GM18505 (cell line): ENCODE measurements at regions not wholly inside any gene's neighbourhood (a gene's known extent, or its start where the extent isn't known, plus 50 kb on each side); places are given as distances from the start of the nearest gene placed in this dataset.
A peak's percentile ranks its signal among the peaks of the same experiment; 100 is the strongest.

Source experiments
- ATAC-seq: cut with Tn5 transposase; IDR thresholded peaks from one replicate; pipeline ENCODE4 v1.9.1; 2021; ENCODE audit not compliant: unreplicated experiment
- POLR2A ChIP-seq: IDR thresholded peaks from 4 replicates; pipeline ENCODE4 v1.6.1; 2011; ENCODE audit warnings: borderline replicate concordance; ENCODE audit not compliant: insufficient read depth, insufficient read length; ENCODE audit errors: extremely low read depth

DNA sequence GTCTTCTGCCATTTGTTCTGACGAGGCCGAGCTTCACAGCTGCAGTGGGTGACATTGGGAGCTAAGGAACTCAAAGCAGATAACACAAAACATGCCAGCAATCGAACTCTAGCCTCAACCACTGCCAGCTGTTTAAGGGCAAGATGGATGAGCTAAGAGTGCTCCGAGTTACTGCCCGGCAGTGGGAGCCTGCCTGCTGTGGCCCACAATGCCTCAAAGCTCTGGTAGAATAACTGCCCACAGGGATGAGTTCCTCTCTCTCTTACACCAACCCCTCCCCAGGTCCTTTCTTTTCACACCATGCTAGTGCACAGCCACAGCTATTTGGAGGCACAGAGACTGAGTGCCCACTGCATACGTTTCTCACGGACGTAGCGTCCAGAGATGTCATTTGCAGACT lies 330.5 kb downstream of the FGF9 start:
- no peak for TF ChIP-seq POLR2A
- no peak for ATAC-seq

DNA sequence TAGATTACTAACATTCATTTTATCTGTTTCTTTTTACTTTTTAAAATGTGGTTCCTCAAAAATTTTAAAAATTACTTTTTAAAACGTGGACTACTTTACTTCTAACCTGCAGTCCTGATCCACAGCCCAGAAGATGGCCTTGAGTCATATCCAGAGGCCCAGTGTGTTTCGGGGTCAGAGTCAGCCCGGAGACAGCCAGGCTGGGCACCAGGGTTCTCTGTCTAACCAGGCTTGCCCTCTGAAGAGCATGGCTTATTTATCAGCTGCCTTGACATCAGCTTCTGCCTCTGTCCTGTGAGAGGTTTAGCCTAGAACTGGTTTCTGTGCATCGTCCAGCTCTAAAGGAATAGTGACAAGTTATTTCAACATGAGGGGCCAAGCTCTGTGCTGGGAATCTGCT lies 332.0 kb downstream of the FGF9 start:
- TF ChIP-seq POLR2A = no peak
- ATAC-seq = no peak

DNA sequence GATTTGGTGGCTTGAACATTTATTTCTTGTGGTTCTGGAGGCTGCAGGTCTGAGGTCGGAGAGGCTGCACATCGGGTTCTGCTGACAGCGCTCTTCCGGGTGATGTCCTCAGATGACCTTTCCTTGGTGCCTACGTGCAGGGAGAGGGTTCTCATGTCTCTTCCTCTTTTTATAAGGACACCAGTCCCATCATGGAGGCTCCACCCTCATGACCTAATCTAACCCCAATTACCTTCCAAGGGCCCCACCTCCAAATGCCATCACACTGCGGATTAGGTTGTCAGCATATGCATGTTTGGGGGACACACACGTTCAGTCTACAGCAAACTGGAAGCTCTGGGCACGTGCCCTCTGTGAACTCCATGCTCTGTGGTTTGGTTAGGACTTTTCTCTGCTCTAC lies 338.6 kb downstream of the FGF9 start:
- no peak for TF ChIP-seq POLR2A
- no peak for ATAC-seq

DNA sequence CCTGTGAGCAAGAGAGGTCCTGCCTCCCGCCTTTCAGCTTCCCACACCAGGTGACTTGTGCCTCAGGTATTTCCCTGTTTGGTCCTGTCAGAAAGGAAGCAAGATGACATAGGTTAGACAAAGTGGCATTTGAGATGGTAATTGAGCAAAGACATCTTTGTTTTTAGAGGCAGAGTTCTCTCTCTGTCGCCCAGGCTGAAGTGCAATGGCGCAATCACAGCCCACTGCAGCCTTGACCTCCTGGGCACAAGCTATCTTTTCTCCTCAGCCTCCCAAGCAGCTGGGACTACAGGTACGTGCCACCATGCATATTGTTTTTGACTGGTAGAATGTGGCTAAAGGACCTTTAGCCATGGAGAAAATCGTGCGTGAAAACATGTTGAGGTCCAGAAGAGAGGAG lies 339.1 kb downstream of the FGF9 start:
- no peak for ATAC-seq
- TF ChIP-seq POLR2A = no peak

DNA sequence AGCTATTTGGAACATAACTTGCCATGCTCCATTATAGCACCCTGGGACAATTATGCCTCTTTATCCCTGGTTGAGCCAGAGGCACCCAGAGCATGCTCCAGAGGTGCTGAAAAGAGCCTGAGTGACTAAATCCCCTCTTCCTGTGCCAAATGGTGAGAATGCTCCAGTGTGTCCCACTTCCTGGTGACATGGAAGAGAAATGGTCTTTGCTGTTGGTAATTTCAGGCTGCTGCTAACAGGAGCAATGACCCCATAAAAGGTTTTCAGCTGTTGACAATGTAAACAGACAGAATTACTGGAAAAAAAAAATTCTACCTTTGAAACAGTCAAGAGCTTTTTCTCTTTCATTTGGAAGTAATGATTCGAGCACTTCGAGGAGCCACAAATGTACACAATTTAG lies 341.8 kb downstream of the FGF9 start:
- no peak for ATAC-seq
- TF ChIP-seq POLR2A = no peak

DNA sequence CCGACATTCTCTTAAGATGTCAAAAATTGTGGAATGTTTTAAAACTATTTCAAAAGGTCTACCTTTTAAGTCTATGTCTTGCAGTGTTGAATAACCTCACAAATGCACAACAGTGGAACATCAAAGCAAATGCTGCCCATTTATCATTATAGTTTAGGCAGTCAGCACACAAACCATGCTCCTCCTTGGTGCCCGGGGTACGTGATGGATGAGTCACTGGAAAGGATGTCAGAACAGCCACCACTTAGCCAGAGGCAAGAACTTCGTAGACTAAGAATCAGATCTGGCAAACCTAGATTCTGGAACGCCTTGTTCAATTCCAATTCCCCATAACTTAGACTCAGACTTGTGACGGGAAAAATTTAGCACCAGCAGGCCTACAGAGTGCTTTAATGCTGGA lies 343.6 kb downstream of the FGF9 start:
- no peak for ATAC-seq
- TF ChIP-seq POLR2A = no peak

DNA sequence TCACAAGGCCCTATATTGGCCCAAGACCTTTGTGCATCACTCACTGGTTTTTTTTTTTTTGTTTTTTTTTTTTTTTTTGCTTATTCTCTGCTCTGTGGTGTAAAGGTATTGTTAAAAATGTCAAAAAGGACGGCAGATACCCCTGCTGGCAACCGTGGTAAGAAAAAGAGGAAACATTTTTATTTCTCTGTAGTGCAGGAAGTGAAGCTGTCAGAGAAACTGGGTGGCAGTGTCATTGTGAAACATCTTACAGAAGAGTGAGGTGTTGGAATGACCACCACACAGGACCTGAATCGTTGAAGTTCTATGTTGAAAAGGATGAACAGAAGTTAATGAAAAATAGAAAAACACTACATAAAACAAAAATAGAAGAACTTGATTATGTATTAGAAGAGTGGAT lies 346.4 kb downstream of the FGF9 start:
- ATAC-seq = peak; percentile 99
- TF ChIP-seq POLR2A = no peak

DNA sequence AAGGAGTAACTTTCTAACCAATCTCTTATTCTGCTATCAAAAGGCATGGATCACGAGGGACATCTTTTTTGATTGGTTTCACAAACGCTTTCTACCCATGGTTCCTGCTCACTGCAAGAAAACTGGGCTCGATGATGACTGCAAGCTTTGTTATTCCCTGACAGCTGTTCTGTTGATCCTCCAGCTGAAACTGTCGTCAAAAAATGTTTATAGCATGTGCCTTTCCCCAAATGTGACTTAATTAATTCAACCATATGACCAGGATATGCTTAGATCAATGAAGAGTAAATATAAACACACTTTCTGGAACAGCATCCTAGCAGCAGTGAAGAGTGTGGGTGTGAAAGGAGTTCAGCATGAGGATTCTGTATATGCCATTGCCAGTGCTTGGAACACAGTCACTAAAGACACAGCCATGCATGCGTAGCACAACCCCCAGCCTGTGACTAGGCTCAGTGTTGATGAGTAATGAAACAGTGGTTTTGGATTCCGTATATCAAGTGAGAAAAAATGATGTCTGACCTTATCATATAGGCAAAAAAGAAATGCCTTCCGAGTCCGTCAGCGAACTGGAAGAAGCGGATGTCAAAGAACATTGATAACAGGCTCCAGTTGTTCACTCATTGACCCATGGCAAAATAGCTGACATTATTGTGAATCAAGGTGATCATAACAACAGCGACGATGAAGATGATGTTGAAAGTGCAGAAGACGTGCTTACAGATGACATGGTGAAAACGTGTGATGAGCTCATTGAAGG lies 347.4 kb downstream of the FGF9 start:
- TF ChIP-seq POLR2A = no peak
- ATAC-seq = no peak

DNA sequence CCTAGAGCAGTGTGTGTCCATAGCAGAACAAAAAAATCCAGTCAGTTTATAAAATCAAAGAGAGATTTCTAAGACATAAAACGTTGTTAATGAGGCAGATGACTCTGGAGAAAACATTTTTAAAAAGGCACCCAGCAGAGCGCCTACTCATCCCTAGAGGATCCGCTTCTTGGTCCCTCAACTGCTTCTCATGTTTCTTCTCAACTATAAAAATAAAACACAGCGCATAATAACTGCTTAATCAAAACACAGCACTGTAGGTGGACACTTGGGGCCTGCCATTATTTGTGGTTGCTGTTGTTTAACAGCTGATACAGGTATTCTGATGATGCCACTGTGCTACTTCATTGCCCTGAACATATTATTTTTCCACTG lies 347.9 kb downstream of the FGF9 start:
- no peak for ATAC-seq
- TF ChIP-seq POLR2A = no peak

DNA sequence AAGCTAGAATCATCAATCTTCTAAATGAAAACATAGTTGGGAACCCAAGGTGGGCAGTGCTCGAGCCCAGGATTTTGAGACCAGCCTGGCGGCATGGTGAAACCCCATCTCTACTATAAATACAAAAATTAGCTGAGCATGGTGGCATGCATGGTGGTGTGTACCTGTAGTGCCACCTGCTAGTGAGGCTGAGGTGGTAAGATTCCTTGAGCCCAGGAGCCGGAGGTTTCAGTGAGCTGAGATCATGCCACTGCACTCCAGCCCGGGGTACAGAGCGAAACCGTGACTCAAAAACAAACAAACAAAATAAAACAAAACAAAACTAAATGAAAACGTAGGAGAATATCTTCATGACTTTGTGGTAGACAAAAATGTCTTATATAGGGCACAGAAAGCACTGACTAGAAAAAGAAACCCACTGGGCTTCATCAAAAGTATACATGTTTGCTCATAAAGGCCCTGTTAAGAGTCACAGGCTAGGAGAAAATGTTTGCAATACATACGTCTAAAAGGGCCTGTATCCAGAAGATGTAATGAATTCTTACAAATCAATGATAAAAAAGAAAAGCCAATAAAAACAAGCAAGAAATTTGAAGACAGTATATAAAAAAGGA lies 353.6 kb downstream of the FGF9 start:
- ATAC-seq = no peak
- no peak for TF ChIP-seq POLR2A

DNA sequence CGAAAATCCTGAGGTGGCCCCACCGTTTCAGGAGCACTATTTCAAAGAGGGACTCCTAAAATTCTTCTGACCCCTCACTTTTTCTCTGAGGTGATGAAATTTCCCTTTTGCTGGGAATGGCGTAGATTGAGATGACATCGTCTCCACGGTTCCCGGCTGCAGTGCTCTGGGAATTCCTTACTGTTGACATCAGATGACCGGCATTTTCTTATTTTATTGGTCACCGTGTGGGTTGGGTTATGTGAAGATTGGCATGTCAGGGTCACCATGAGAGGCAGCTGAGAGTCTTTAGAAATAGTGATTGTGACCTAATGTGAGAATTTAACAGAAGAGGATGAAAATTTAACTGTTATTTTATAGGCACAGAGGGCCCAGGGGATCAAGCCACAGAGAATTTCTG lies 356.7 kb downstream of the FGF9 start:
- TF ChIP-seq POLR2A = no peak
- ATAC-seq = no peak

DNA sequence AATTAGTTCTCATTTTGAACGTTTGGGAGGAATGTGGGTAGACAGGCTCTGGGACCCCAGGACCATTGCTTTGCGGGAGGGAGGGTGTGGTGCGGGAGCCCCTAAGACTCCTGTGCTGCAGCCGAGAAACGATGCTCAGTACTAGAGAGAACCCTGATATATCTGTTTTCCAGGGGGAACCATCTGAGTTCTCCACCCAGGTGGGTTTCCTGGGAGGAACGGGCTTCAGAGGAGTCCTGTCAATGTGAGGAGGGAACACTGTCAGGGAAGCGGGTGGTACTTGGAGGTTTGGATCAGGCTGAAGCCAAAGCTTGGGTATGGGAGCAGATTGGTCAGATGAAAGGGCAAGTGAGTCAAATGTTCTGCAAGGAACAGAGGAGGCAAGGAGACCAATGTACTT lies 358.0 kb downstream of the FGF9 start:
- ATAC-seq = no peak

DNA sequence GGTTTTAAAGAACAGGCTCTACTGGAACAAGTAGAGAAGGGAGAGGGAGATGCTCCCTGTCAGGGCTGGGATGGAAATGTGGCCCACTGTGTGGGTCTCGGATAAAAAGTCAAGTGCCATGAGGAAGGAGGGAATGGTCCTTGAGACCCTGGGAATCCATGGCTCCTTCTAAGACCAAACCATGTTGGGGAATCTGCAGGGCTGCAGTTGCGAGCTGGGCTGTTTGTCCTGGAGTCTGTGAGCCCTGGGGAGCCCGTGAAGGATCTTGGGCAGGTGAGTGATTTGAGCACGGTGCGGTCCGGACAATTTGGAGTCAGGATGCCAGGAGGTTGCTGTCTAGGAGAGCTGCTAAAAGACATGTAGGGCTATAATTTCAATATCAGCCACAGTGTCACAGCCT lies 359.4 kb downstream of the FGF9 start:
- ATAC-seq = no peak
- TF ChIP-seq POLR2A = no peak

More for the DNA sequence above, 358.0 kb downstream of the FGF9 start:
- TF ChIP-seq POLR2A = no peak

DNA sequence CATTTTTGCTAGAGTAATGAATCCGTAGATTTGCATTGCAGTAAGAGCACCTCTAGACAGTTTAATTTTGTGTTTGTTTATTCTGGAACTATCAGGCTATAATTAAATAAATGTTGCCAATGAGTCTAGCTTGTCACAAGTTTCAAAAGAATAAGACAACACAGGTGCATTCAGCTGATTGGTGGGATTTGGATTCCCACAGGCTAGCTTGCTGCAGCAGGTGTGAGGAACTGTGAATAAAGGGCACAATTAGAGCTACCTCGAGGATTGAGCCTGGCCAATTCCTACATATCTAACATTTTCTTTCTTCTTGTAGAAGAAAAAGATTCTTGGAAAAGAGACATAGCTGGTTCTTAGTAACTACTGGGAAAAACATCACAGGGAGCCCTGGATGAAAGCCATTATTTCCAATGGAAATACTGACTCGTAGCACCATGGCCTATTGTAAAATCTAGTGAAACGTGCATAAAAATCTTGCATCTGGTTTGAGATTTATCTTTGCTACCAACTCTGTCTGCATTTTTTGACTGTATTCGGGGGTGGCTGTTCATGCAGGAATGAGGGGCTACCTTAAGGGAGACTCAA lies 360.9 kb downstream of the FGF9 start:
- ATAC-seq = no peak
- TF ChIP-seq POLR2A = no peak
